GM23248 (cell line): ENCODE measurements at regions not wholly inside any gene's neighbourhood (a gene's known extent, or its start where the extent isn't known, plus 50 kb on each side); places are given as distances from the start of the nearest gene placed in this dataset.

Experiments
- DNase-seq: peaks from one replicate; pipeline ENCODE4 v3.0.0-alpha.2; 2015
- H2AFZ ChIP-seq: fragments of 200-600 bp; sonication (generic); 2 replicates; pipeline ENCODE4 v1.6.1; 2016; ENCODE audit warnings: antibody characterized with exemption
- H3F3A ChIP-seq: fragments of 200-600 bp; sonication (generic); 2 replicates; pipeline ENCODE4 v1.6.1; 2016; ENCODE audit warnings: mild to moderate bottlenecking, antibody characterized with exemption, mixed run types; ENCODE audit not compliant: insufficient read depth
- H3K27ac ChIP-seq: fragments of 200-600 bp; sonication (generic); 2 replicates; pipeline ENCODE4 v1.5.1; 2016; ENCODE audit warnings: mild to moderate bottlenecking
- H3K27me3 ChIP-seq: fragments of 200-600 bp; sonication (generic); replicated peaks from 2 replicates; pipeline ENCODE4 v1.6.1; 2016; ENCODE audit warnings: mild to moderate bottlenecking; ENCODE audit not compliant: insufficient read depth
- H3K36me3 ChIP-seq: fragments of 200-600 bp; sonication (generic); 2 replicates; pipeline ENCODE4 v1.6.1; 2016; ENCODE audit warnings: low read depth, mild to moderate bottlenecking
- H3K4me1 ChIP-seq: fragments of 200-600 bp; sonication (generic); 2 replicates; pipeline ENCODE4 v1.6.1; 2016; ENCODE audit warnings: mild to moderate bottlenecking; ENCODE audit not compliant: insufficient read depth
- H3K4me2 ChIP-seq: fragments of 200-600 bp; sonication (generic); one replicate; pipeline ENCODE4 v1.6.1; 2016; ENCODE audit warnings: mild to moderate bottlenecking; ENCODE audit not compliant: unreplicated experiment
- H3K4me3 ChIP-seq: fragments of 200-600 bp; sonication (generic); 2 replicates; pipeline ENCODE4 v1.5.1; 2016; ENCODE audit warnings: mild to moderate bottlenecking
- H3K79me2 ChIP-seq: fragments of 200-600 bp; sonication (generic); 2 replicates; pipeline ENCODE4 v1.6.1; 2016; ENCODE audit warnings: mild to moderate bottlenecking; ENCODE audit not compliant: insufficient read depth
- H3K9ac ChIP-seq: fragments of 200-600 bp; sonication (generic); 2 replicates; pipeline ENCODE4 v1.6.1; 2016; ENCODE audit warnings: mild to moderate bottlenecking
- H3K9me2 ChIP-seq: fragments of 200-600 bp; sonication (generic); 2 replicates; pipeline ENCODE4 v1.6.1; 2016; ENCODE audit warnings: mixed run types, mild to moderate bottlenecking, moderate library complexity; ENCODE audit not compliant: insufficient read depth
- H3K9me3 ChIP-seq: fragments of 200-600 bp; sonication (generic); one replicate; pipeline ENCODE4 v1.6.1; 2017; ENCODE audit warnings: low read depth
- H4K20me1 ChIP-seq: fragments of 200-600 bp; sonication (generic); 2 replicates; pipeline ENCODE4 v1.6.0; 2016; ENCODE audit not compliant: insufficient read depth
- EZH2 ChIP-seq: fragments of 200-600 bp; sonication (generic); IDR thresholded peaks from 2 replicates; pipeline ENCODE4 v1.6.1; 2018; ENCODE audit warnings: antibody characterized with exemption, mild to moderate bottlenecking; ENCODE audit not compliant: insufficient read depth, poor library complexity, severe bottlenecking
- EZH2phosphoT487 ChIP-seq: fragments of 200-600 bp; sonication (generic); IDR thresholded peaks from 2 replicates; pipeline ENCODE4 v1.6.1; 2018; ENCODE audit warnings: antibody characterized with exemption, moderate library complexity, mild to moderate bottlenecking, low read depth; ENCODE audit not compliant: insufficient read depth
- WGBS, 2 experiments: methylation state at CpG; one replicate each; pipeline ENCODE4 v1.1.6; 2015 to 2017; ENCODE audit warnings: low lambda C conversion rate in 2 of 2, low coverage in 1 of 2; ENCODE audit errors: missing lambda C conversion rate in 2 of 2; 5-methylcytosine and 5-hydroxymethylcytosine counted together
- in situ Hi-C: fragments of 300-500 bp; cut with MboI; formaldehyde crosslinking; loops from 2 replicates; pipeline ENCODE4 v1.15.0; 2020

- H3K27me3 ChIP-seq: no peaks in the 10 kb centered on the region
- H3K9ac ChIP-seq: no peak overlapping the region
- no peak overlapping the region for H2AFZ ChIP-seq
- TF ChIP-seq EZH2: no peak
- no peak for TF ChIP-seq EZH2phosphoT487
- no peak overlapping the region for H3K4me2 ChIP-seq
- H3K4me3 ChIP-seq: no peak overlapping the region
- H4K20me1 ChIP-seq: no peaks in the 10 kb centered on the region
- no peaks in the 10 kb centered on the region for H3K36me3 ChIP-seq
- H3K4me1 ChIP-seq: no peaks in the 10 kb centered on the region
- no peak overlapping the region for H3K27ac ChIP-seq
- 30 to 31% methylated on average over 3 of the region's 3 CpGs for WGBS, 2 experiments
- H3K9me3 ChIP-seq: no peaks in the 10 kb centered on the region
- in situ Hi-C loops: no loop called here
- H3K9me2 ChIP-seq: no peaks in the 10 kb centered on the region
- no peak for DNase-seq
- H3F3A ChIP-seq: no peaks in the 10 kb centered on the region
- H3K79me2 ChIP-seq: no peaks in the 10 kb centered on the region
Measured at GRCh38 chr18:27546991-27547390, 361.9 kb upstream of the CHST9 start.

- Histone ChIP-seq H3K36me3 (no peaks in the 10 kb centered on the region), H3K4me2 (no peak overlapping the region), H3K9me3 (no peaks in the 10 kb centered on the region), H3K9me2 (no peaks in the 10 kb centered on the region), H3K4me1 (no peaks in the 10 kb centered on the region), H3F3A (no peaks in the 10 kb centered on the region), H3K4me3 (no peak overlapping the region), H3K27ac (no peak overlapping the region), H3K79me2 (no peaks in the 10 kb centered on the region), H4K20me1 (no peaks in the 10 kb centered on the region), H3K9ac (no peak overlapping the region), H2AFZ (no peak overlapping the region), H3K27me3 (no peaks in the 10 kb centered on the region)
- in situ Hi-C loops: no loop called here
- DNase-seq: no peak
- TF ChIP-seq EZH2: no peak
Measured at GRCh38 chr18:27544206-27544605, 359.1 kb upstream of the CHST9 start.

GRCh38 chr18:27541293-27541692 lies 356.2 kb upstream of the CHST9 start:
- Histone ChIP-seq H2AFZ (no peak overlapping the region), H3F3A (no peaks in the 10 kb centered on the region), H3K4me2 (no peak overlapping the region), H3K27ac (no peak overlapping the region), H3K9ac (no peak overlapping the region), H3K9me2 (no peaks in the 10 kb centered on the region), H3K27me3 (no peaks in the 10 kb centered on the region), H3K4me3 (no peak overlapping the region), H4K20me1 (no peaks in the 10 kb centered on the region), H3K4me1 (no peaks in the 10 kb centered on the region), H3K9me3 (no peaks in the 10 kb centered on the region), H3K36me3 (no peaks in the 10 kb centered on the region), H3K79me2 (no peaks in the 10 kb centered on the region)
- 43 to 50% methylated on average over 3 of the region's 3 CpGs for WGBS, 2 experiments
- no peak for DNase-seq
- TF ChIP-seq EZH2 (no peak), EZH2phosphoT487 (no peak)
- in situ Hi-C loops: no loop called here

GRCh38 chr18:27540111-27540510 lies 355.0 kb upstream of the CHST9 start:
- TF ChIP-seq EZH2phosphoT487 (no peak), EZH2 (no peak)
- Histone ChIP-seq H4K20me1 (no peaks in the 10 kb centered on the region), H3K4me3 (no peak overlapping the region), H3K9me3 (no peaks in the 10 kb centered on the region), H2AFZ (no peak overlapping the region), H3K9ac (no peak overlapping the region), H3K79me2 (no peaks in the 10 kb centered on the region), H3F3A (no peaks in the 10 kb centered on the region), H3K9me2 (no peaks in the 10 kb centered on the region), H3K36me3 (no peaks in the 10 kb centered on the region), H3K4me1 (no peaks in the 10 kb centered on the region), H3K4me2 (no peak overlapping the region), H3K27ac (no peak overlapping the region), H3K27me3 (no peaks in the 10 kb centered on the region)
- no peak for DNase-seq
- 6% methylated on average over 6 of the region's 6 CpGs for WGBS, 2 experiments
- in situ Hi-C loops: no loop called here

GRCh38 chr18:27528925-27529521 lies 343.9 kb upstream of the CHST9 start:
- in situ Hi-C loops: no loop called here

More at GRCh38 chr18:27528925-27529521, 343.9 kb upstream of the CHST9 start:
- Histone ChIP-seq H3K4me1 (no peaks in the 10 kb centered on the region), H3K9ac (no peak overlapping the region), H3K4me2 (no peak overlapping the region), H3K9me2 (no peaks in the 10 kb centered on the region), H3F3A (no peaks in the 10 kb centered on the region), H3K79me2 (no peaks in the 10 kb centered on the region), H3K9me3 (no peaks in the 10 kb centered on the region), H3K4me3 (no peak overlapping the region), H3K27me3 (no peaks in the 10 kb centered on the region), H3K36me3 (no peaks in the 10 kb centered on the region), H2AFZ (no peak overlapping the region), H3K27ac (no peak overlapping the region), H4K20me1 (no peaks in the 10 kb centered on the region)
- 36 to 39% methylated on average over 2 of the region's 2 CpGs for WGBS, 2 experiments
- no peak for DNase-seq
- TF ChIP-seq EZH2phosphoT487: no peak
